ENCODE measurements at regions not wholly inside any gene's neighbourhood (a gene's known extent, or its start where the extent isn't known, plus 50 kb on each side); places are given as distances from the start of the nearest gene placed in this dataset.

- Histone ChIP-seq H3K23ac (ENCODE audit: insufficient read length, low read depth, low read length) (no peak overlapping the region), H3K4ac (ENCODE audit: low read depth, low read length) (no peak overlapping the region), H4K5ac (ENCODE audit: insufficient read length, low read depth, low read length) (no peak overlapping the region), H4K8ac (replicated peaks; ENCODE audit: insufficient read length, low read depth, low read length) (no peak overlapping the region), H2AFZ (ENCODE audit: low read length) (no peak overlapping the region), H3T11ph (ENCODE audit: low read length) (no peak overlapping the region), H3K14ac (ENCODE audit: insufficient read depth, low read length) (no peak overlapping the region), H4K91ac (ENCODE audit: insufficient read length, low read depth, low read length) (no peak overlapping the region), H2AK5ac (ENCODE audit: insufficient read length, low read length) (no peak overlapping the region), H3K23me2 (ENCODE audit: insufficient read length, low read depth, low read length, poor library complexity, severe bottlenecking) (no peaks in the 10 kb centered on the region), H3K4me2 (ENCODE audit: insufficient read depth, insufficient read length, low read length) (no peak overlapping the region), H2BK12ac (ENCODE audit: insufficient read length, low read depth, low read length) (no peak overlapping the region), H2BK5ac (ENCODE audit: insufficient read length, low read length) (no peak overlapping the region), H3K56ac (ENCODE audit: insufficient read length, low read depth, low read length) (no peak overlapping the region), H3K18ac (ENCODE audit: insufficient read length, low read depth, low read length) (no peak overlapping the region), H3K79me2 (ENCODE audit: insufficient read depth, low read length) (no peaks in the 10 kb centered on the region), H2BK15ac (ENCODE audit: low read depth, low read length) (no peak overlapping the region), H4K20me1 (ENCODE audit: control insufficient read depth, insufficient read depth, insufficient read length) (no peaks in the 10 kb centered on the region), H3K9ac (ENCODE audit: extremely low read depth, insufficient read length, low read length) (no peak overlapping the region), H3K79me1 (ENCODE audit: insufficient read depth, low read depth, low read length, poor library complexity, severe bottlenecking) (no peaks in the 10 kb centered on the region), H3K4me1 (ENCODE audit: insufficient read depth, low read length) (no peaks in the 10 kb centered on the region), H3K27ac (ENCODE audit: insufficient read length, low read depth, low read length) (no peak overlapping the region), H2BK120ac (ENCODE audit: low read depth, low read length, poor library complexity, severe bottlenecking) (no peak overlapping the region), H3K27me3 (ENCODE audit: insufficient read depth, low read length) (no peaks in the 10 kb centered on the region), H3K9me3 (ENCODE audit: control insufficient read depth, low read depth, low read length) (no peaks in the 10 kb centered on the region), H2BK20ac (ENCODE audit: low read depth, low read length, poor library complexity, severe bottlenecking) (no peak overlapping the region)
- H3K4me1 Mint-ChIP-seq: no peaks in the 10 kb centered on the region
- H3K36me3 Mint-ChIP-seq (ENCODE audit: insufficient read depth in 1 of 3, low read depth in 3 of 3): peaks cover 0 to 26% (median 5%) of the 10 kb centered on the region in 3 experiments; a peak in 4 of 7 replicates
- no peak for TF ChIP-seq CTCF (conservative IDR thresholded peaks at IDR 0.05)
- H3K4me3 Mint-ChIP-seq: no peak overlapping the region
- no peak for DNase-seq
- no CpG with 5 or more reads among the region's 2 CpGs for WGBS (ENCODE audit: extremely low coverage, insufficient read length, low lambda C conversion rate)
- H3K9me3 Mint-ChIP-seq: peaks cover 0 to 7% of the 10 kb centered on the region in 2 experiments
- H3K27ac Mint-ChIP-seq: no peak overlapping the region; a peak in 1 of 7 replicates
- no peaks in the 10 kb centered on the region; the same call in 1 of the 2 replicates for H3K27me3 Mint-ChIP-seq (ENCODE audit: low read depth)
Measured at GRCh38 chr14:29175706-29176105, 409.1 kb downstream of the FOXG1 start.

All from H9 (cell line).